WI38 (cell line): ENCODE measurements at regions not wholly inside any gene's neighbourhood (a gene's known extent, or its start where the extent isn't known, plus 50 kb on each side); places are given as distances from the start of the nearest gene placed in this dataset.
"Not testable (repeated sequence)": the region's sequence is repeated elsewhere in the genome, so short reads cannot be mapped to it uniquely, and the experiment has no call there.

Experiments
- H3K4me3 ChIP-seq: 2 replicates; pipeline ENCODE4 v1.5.1; 2011; ENCODE audit warnings: low read depth, mild to moderate bottlenecking, control low read depth, low read length
- CTCF ChIP-seq: IDR thresholded peaks from 2 replicates; pipeline ENCODE4 v1.5.1; 2012; ENCODE audit warnings: low read depth, mild to moderate bottlenecking, control low read depth, low read length

- no peak overlapping the region for H3K4me3 ChIP-seq
- TF ChIP-seq CTCF = no peak
Measured at GRCh38 chr7:115183431-115184057, 261.6 kb downstream of the MDFIC start.

GRCh38 chr7:115178835-115179234, 256.9 kb downstream of the MDFIC start:
- TF ChIP-seq CTCF = no peak
- H3K4me3 ChIP-seq = no peak overlapping the region

GRCh38 chr7:115177823-115178222, 255.9 kb downstream of the MDFIC start:
- no peak for TF ChIP-seq CTCF
- no peak overlapping the region for H3K4me3 ChIP-seq

- no peak overlapping the region for H3K4me3 ChIP-seq
- TF ChIP-seq CTCF = no peak
Measured at GRCh38 chr7:115177103-115177502, 255.2 kb downstream of the MDFIC start.

GRCh38 chr7:115172397-115172796, 250.5 kb downstream of the MDFIC start:
- not testable (repeated sequence) for H3K4me3 ChIP-seq

- no peak overlapping the region for H3K4me3 ChIP-seq
- TF ChIP-seq CTCF = no peak
Measured at GRCh38 chr7:115153769-115154477, 232.0 kb downstream of the MDFIC start.

- no peak for TF ChIP-seq CTCF
- no peak overlapping the region for H3K4me3 ChIP-seq
Measured at GRCh38 chr7:115153176-115153575, 231.3 kb downstream of the MDFIC start.
